ENCODE measurements at regions not wholly inside any gene's neighbourhood (a gene's known extent, or its start where the extent isn't known, plus 50 kb on each side); places are given as distances from the start of the nearest gene placed in this dataset.
A peak's percentile ranks its signal among the peaks of the same experiment; 100 is the strongest.
"Not testable (repeated sequence)": the region's sequence is repeated elsewhere in the genome, so short reads cannot be mapped to it uniquely, and the experiment has no call there.

DNA sequence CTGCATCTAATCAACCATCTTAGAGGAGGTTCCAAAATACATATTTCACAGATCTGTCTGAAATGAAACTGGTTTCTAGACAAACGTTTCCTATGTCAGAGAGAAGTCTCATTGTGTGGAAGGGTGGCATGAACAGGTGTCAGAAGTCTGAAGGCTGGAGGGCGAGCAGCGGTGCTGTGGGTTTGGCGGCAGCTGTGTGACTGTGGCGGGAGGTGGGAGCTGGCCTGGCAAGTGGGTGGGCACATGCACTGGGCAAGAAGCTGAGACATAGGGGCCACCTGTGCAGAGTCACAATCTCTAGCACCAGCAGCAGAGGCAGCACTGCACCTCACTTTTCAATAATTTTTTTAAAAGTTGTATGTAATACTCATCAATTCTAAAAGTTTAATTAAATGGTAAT lies 346.3 kb downstream of the DSC3 start:
- DNase-seq: no peak

DNA sequence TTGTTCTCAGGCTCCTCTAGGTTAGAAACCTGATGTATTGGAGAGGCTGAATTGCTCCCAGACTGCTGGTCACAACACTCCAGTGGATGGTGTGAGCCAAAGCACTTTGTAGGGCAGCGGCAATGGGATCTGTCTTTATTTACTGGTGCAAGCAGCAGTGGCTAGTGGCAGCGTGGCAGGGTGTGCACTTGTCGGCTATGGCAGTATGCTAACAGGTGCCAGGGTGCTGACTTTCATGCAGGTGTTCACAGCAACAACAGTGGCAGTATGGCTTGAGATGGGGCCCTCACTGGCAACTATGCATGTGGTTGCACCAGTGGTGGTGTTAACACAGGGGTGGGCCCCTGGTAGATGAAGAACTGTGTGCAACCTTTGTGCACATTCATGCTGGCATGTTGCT lies 347.8 kb downstream of the DSC3 start:
- DNase-seq: no peak

DNA sequence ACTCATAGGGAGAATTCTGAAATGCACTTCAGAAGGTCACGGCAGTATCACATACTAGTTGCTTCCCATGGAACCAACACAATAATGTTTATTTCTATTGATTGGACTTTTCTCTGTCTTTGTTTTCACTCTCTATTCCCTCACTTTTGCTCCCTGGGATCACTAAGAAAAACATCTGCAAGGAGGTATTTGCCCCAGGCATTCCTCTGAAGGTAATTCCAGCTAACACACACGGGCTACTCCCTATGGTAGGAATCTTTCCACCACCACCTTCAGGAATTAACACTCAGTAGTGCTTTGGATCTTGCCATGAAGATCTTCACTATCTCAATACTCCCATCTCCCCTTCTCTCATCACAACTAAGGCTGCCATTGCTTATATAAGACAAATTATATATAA lies 353.3 kb downstream of the DSC3 start:
- DNase-seq: no peak

DNA sequence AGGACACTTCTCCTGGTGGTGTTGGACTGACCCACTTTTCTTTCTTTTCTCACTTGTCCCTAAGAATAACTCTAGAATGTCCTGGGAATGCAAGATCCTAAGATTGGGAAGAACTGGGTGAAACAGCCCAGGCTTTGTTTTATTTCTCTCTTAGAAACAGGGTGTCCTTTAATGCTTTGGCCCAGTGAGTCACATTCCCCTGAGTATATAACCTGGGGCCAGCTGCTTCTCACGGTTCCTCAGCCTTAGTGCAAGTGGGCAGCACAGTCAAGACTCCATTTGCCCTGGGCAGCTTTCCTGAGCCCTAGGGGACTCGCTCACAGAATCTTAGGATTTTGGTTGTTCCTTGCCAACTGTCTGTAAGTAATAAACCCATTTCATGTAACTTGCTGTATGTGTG lies 355.0 kb downstream of the DSC3 start:
- DNase-seq: no peak

DNA sequence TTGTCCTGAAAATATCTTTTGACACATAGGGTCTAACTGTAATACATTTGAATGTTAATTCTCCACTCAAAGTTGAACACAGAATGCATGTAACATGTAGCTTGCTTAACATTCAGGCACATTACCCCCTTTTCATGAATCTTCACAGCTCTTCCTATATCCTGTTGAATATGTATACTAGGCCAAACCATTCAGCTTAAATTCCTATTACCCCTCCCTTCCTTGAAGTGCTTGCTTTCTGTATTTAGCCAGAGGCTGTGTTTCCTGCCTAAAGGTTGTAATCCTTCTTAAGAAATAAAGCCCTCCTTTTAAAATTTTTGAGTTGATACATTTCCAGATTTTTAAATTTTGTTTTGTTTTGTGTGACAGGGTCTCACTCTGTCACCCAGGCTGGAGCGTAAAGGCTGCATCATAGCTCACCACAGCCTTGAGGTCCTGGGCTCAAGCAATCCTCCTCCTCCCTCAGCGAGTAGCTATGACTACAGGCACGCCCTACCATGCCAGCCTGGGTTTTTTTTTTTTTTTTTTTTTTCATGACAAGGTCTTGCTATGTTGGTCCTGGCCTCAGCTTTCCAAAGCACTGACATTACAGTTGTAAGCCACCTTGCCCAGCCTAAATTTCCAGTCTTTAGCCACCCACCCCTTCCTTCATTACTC lies 357.6 kb downstream of the DSC3 start:
- DNase-seq: no peak

DNA sequence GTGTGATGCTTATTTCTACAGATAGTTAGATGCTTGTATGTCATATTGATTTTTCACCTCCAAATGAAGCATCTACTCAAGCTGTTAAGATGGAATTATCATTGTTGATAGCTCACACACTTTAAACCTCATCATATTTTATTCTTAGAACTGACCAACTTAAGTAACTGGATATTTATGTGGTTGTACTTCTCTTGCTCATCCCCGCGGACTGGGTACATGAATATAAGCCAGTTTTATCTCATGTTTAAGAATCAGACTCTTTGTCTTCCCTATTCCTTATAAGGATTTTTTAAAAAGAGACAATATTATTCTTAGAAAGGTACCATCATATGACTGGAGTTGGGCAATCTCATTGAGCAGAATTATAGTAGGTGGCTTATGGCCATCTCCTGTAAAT lies 358.7 kb downstream of the DSC3 start:
- no peak for DNase-seq

DNA sequence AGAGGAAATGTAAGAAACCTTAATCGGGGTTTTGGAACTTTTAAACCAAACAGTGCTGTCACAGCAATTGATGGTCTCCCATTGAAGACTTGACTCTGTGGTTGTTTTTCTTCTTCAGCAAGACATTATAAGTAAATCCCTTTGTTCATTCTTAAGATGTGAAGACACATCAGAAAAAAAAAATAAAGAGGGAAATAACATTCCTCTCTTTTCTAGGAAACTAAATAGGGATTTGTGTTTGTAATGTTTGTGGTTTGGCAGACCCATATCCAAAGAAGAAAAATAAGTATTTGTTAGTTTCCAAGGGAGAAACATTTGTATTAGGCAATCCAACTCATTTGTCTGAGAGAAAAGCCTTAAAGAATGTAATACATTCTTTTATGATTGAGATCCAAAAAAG lies 359.9 kb downstream of the DSC3 start:
- no peak for DNase-seq

DNA sequence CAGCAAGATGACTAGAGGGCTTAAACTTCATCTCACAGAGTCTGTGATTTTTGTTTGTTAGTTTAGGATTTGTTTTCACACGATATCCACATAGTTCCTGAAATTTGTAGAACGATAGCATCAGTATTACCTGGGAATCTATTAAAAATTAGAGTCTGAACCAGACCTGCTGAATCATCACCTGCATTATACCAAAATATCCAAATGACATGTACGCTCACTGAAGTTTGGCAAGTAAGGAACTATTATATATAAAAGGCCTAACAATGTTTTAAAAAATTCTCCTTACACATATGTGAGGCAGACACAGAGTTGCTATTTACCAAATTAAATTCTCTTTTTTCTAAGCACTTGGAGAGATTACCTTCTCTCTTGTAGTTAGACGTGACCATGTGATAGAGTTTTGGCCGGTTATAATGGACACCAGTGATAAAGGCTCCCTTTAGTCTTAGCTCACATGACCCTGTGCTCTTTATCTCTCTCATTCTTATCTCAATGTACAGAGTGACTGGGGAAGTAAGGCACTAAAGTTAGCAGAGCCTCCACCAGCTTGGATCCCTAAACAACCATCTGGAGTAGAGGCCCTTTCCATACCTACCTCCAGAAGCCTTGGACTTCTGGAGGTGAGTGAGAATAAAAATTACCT lies 363.1 kb downstream of the DSC3 start:
- no peak for DNase-seq

DNA sequence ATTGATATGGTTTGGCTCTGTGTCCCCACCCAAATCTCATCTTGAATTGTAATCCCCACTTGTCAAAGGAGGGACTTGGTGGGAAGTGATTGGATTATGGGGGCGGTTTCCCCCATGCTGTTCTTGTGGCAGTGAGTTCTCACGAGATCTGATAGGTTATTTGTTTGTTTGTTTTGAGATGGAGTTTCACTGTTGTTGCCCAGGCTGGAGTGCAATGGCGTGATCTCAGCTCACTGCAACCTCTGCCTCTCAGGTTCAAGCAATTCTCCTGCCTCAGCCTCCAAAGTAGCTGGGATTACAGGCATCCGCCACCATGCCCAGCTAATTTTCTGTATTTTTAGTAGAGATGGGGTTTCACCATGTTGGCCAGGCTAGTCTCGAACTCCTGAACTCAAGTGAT lies 364.7 kb downstream of the DSC3 start:
- not testable (repeated sequence) for DNase-seq

DNA sequence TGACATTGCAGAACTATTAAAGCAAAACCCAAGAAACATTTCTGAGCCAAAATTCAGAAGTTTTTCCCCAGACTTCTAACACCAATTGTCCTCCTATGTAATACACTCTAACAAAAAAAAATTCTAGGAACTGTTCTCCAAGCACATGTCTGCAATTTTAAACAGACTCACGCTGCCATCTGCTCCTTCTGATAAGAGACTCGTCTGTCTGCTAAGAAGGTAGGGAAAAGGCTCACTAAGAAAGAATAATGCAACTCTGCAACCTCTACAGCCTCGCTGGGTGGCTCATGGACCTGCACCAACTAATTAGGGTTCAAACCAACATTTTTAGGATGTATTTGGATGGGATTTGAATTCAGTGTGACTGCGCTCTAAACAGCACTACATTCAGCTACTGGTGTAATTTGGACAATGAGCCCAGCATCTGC lies 366.5 kb downstream of the DSC3 start:
- DNase-seq: peak in 1 of 2 donors; percentile 7

DNA sequence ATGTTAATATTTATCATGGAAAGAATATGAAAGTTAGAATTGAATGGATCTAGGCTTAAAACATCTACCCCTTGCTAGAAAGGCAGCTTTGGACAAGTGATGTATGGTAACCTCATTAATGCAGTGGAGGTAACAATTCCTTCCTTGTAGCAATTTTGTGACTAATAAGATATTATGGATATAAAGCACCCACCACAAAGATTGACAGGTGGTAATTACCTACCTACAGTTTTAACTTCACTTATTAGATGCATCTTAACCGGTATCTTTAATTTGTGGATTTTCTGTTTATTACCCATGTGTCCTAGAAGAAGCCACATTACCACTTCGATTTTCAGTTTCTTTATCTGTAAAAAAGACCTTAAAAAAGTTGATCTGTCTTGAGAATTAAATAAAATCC lies 367.0 kb downstream of the DSC3 start:
- DNase-seq: no peak

DNA sequence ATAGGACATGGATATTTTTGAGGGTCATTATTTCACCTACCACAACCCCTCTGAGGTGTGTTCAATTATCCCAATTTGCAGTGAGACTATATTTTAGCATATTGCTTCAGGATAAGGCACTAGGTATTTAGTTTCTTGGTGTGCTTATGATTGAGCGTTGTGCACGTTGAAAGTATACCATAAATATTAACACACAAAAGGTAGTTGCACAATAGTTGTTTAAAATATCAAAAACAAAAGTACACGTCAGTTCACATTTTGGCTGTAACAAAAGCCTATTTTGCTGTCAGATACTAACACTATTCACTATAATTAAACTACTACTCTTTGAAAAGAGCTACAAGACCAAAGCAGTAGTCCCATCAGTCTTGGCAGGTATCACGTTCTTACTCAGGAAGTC lies 367.5 kb downstream of the DSC3 start:
- DNase-seq: no peak

DNA sequence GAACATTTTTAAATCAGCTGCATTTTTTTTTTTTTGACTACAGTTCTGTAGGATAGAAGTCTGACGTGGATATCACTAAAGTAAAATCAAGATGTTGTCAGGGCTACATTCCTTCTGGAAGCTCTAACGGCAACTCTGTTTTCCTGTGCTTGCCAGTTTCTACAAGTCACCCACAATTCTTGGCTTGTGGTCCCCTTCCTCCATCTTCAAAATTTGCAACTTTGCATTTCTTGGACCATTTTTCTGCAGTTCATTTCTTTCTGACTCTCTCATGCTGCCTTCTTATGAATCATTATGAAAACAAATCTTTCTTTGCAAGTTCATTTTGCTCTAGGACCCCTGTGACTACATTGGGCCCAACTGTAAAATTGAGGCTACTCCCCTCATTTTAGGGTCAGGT lies 367.9 kb downstream of the DSC3 start:
- no peak for DNase-seq

DNA sequence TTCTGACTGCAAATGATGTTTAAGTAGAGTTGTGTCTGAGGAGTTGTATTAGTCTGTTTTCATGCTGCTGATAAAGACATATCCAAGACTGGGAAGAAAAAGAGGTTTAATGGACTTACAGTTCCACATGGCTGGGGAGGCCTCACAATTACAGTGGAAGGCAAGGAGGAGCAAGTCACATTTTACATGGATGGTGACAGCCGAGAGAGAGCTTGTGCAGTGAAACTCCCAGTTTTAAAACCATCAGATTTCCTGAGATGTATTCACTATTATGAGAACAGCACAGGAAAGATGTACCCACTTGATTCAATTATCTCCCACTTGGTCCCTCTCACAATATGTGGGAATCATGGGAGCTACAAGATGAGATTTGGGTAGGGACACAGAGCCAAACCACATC lies 370.1 kb downstream of the DSC3 start:
- not testable (repeated sequence) for DNase-seq

DNA sequence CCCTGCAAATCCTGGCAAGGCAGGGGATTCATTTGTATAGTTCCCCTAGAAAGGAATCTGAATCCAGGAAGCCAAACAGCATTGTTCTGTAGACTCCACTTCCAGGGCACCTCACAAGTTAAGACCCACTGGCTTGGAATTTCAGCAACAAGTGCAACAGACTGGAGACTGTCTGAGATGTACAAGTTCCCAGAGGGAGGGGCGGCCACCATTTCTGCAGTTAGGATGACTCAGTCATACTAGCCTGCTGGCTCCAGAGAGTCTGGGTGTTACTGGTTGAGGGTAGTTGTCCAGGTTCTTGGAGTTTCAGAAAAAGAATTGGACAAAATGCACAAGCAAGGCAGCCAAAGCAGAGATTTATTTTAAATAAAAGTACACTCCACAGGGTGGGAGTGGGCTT lies 384.2 kb downstream of the DSC3 start:
- DNase-seq: no peak

DNA sequence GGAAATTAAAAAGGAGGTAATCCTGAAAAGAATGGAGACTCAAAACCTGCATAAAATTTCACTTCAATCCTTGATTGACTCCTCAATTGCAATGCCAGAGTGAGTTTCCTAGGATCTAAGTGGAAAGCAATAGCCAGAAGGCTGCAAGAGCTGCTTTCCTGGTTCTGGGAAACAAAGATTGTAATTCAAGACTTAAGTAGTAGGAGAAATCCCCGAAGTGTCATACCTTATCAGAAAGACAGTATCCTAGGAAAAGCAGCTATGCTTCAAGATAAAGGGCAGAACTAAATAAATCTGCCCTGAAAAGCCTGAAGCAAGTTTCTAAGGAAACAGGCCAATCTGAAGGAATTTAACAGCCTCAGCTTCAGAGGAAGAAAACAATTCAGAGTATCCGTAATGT lies 390.2 kb downstream of the DSC3 start:
- DNase-seq: no peak

DNA sequence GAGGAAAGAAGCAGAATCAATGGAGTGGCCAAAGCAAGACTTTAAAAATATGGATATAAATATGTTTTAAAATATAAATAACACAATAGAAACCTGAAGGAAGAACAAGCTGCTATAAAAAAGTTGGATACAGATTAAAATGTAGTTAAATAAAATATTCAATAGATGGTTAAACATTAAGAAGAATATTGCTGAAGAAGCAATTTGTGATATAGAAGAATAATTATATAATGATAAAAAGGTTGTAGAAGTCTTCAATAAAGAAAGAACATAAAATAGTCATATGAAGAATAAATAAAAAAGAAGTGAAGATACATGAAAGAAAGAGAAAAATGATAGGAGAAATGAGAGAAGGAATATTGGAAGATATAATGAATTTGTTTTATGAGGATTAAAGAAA lies 392.0 kb downstream of the DSC3 start:
- DNase-seq: no peak

DNA sequence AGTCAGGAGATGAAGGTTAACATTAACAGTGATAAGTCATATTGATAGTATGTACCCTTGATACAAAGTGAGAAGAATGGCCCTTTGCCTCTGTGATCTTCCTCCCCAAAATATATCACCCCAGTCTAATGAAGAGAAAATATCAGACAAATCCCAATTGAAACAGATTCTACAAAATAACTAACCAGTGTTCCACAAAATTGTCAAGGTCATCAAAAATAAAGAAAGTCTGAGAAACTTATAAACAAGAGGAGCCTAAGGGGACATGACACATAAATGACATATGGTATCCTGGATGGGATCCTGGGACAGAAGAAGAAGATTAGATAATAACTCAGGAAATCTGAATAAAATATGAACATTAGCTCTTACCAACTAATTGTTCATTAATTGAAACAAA lies 398.4 kb downstream of the DSC3 start:
- no peak for DNase-seq

DNA sequence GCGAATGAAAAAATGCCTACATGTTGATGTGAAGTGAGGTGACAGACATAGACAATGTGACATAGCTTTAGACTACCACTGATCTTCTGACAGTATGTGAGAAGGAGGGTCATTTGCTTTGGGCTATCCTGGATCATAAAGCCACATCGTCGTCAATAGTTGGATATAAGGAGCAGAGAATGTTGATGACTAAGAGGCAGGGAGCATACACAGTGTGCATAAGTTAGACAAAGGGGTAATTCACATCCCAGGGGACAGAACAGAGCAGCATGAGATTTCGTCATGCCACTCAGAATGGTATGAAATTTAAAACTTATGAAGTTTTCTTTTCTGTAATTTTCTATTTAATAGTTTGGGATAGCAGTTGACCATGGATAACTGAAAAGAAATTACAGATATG lies 403.2 kb downstream of the DSC3 start:
- no peak for DNase-seq

DNA sequence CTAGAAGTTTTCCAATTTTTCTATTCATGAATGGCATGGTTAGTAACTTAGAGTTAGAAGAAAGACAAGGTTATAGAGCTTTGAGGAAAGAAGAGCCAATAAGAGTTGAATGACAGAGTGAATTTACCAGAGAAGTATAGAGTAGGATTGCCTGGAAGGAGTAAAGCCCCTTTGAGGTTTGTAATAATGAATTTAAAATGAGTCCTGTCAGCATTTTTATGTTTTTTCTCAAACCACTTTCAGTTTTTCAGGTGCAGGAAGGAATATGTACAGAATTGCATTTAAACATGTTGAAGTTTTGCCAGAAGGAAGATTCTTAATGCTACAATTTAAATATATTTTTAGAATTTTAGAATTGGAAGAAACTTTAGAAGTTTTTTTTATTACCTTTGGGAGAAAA lies 408.3 kb downstream of the DSC3 start:
- no peak for DNase-seq

DNA sequence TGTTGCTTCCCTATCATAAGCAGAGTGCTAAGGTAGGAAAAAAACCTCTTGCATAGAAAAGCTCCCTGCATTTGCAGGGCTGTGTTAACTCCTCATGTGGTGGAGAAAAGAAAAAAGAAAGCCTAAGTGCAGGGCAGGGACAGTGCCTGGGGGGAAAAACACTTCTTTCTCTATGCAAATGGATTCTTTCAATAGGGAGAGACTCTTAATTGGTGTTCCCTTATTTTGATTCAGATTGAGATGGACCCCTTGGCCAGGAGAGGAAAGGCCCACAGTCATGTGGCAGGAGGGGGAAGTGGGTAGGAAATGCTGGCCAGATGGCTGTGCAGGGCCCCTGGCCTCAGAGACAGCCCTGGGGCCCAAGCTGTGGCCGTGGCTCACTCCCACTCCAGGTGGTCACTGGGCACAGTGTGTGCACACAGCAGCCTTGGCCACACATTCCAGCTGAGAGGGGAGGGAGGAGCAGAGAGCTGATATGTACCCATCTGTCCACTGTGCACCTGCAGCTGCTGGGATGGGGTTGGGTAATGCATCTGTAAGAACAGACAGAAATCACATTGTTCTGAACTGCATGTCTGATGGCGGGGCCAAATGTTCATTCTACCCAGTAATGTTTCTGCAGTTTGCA lies 410.4 kb downstream of the DSC3 start:
- DNase-seq: no peak

DNA sequence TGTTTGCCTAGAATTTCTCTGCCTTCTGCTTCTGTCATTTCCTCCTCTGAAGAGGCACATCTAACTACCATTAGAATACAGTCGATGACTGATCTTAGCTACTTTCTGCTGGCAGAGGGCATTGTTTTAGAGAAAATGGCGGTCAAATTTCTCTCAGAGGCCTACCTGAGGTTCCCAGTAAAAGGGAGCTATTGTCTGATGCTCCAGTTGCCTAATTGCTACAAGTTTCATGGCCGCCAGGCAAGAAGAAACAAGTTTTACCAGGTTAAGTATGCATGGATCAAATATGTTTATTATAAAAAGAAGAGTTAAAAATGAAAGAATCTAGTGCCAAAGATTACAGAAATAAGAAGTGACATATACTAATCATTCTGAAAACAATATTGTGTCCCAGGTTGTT lies 416.6 kb downstream of the DSC3 start:
- no peak for DNase-seq

DNA sequence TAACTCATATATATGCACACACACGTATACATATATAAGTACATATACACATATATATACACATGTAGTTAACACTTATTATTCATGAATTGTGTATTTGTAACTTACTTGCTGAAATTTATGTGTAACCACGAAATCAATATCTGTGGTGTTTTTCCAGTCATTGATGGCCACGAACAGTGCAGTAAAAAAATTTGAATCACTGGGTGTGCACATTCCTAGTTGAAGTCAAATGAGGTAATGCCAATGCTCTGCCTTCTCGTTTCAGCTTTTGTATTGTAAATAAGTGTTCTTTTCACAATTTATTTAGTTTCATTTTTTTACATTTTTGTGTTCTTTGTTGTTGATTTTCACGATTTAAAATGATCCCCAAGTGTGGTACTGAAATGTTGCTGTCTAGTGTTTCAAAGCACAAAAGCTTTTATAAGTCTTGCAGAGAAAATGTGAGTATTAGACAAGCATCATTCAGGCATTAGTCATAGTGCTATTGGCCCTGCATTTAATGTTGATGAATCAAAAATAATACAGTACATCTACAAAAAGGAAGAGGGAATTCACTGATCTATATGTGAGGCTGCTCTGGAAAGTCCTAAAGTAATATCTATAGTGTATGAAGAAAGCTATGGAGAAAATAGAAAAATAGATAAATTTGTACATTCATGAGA lies 419.0 kb downstream of the DSC3 start:
- no peak for DNase-seq

DNA sequence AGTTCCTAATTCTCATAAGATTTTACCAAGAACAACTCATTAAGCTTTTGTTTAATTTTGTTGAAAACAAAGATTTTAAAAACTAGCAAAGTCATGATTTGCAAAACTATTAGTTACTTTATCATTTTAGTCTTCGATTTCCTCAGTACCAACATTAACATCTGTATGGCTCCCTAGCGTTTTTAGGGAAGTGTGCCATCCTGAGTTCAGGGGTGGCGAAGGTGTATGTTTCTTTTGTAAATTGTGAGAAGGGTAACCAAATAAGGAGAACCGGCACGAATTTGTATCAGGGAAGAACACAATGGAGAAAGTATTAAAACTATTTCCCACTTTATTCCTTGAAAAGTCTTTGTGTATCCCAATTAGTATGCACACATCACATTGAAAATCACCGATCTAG lies 419.9 kb downstream of the DSC3 start:
- DNase-seq: no peak
